AG04450 (cell line): ENCODE measurements at regions not wholly inside any gene's neighbourhood (a gene's known extent, or its start where the extent isn't known, plus 50 kb on each side); places are given as distances from the start of the nearest gene placed in this dataset.

Experiments used
- CTCF ChIA-PET: fragments of 300-600, 350-600 bp; formaldehyde crosslinking; extraction: SDS; loops from one replicate; lab custom pipeline; 2022; ENCODE audit warnings: antibody characterized with exemption, inconsistent platforms; lab: Charles Lee
- POLR2A ChIA-PET: fragments of 350-600 bp; formaldehyde crosslinking; extraction: SDS; loops from one replicate; lab custom pipeline; 2021; ENCODE audit warnings: antibody characterized with exemption, inconsistent platforms; lab: Yijun Ruan, JAX
- DNase-seq: peaks from one replicate; pipeline ENCODE4 v3.0.0-alpha.2; 2011; ENCODE audit warnings: low read depth, low spot score
- H3K27ac ChIP-seq: one replicate; pipeline ENCODE4 v1.5.1; 2012; ENCODE audit warnings: low read depth, low read length, control low read depth
- H3K27me3 ChIP-seq: one replicate; pipeline ENCODE4 v1.6.0; 2012; ENCODE audit warnings: low read length; ENCODE audit not compliant: control insufficient read depth, insufficient read depth
- H3K4me3 ChIP-seq: 2 replicates; pipeline ENCODE4 v1.5.1; 2011; ENCODE audit warnings: mild to moderate bottlenecking, low read depth, low read length, control low read depth
- H3K9me3 ChIP-seq: 2 replicates; pipeline ENCODE4 v1.5.1; 2012; ENCODE audit warnings: low read length; ENCODE audit not compliant: control insufficient read depth, insufficient read depth
- CTCF ChIP-seq: IDR thresholded peaks from 2 replicates; pipeline ENCODE4 v1.5.1; 2011; ENCODE audit warnings: low read depth, low read length, control low read depth, inconsistent platforms

- ChIA-PET POLR2A (no interaction called here), CTCF (no interaction called here)
- TF ChIP-seq CTCF = no peak
- Histone ChIP-seq H3K27me3 (no peaks in the 10 kb centered on the region), H3K4me3 (no peak overlapping the region), H3K27ac (no peak overlapping the region), H3K9me3 (no peaks in the 10 kb centered on the region)
- no peak for DNase-seq
Measured at GRCh38 chr9:7912037-7912535, 112.5 kb upstream of the DMAC1 start.

GRCh38 chr9:7910426-7911020 lies 110.9 kb upstream of the DMAC1 start:
- Histone ChIP-seq H3K4me3 (no peak overlapping the region), H3K27ac (no peak overlapping the region), H3K27me3 (no peaks in the 10 kb centered on the region), H3K9me3 (no peaks in the 10 kb centered on the region)
- DNase-seq = no peak
- no peak for TF ChIP-seq CTCF
- POLR2A ChIA-PET = no interaction called here
- CTCF ChIA-PET = no interaction called here

GRCh38 chr9:7909537-7909936 lies 110.0 kb upstream of the DMAC1 start:
- no peak for TF ChIP-seq CTCF
- Histone ChIP-seq H3K27me3 (no peaks in the 10 kb centered on the region), H3K9me3 (no peaks in the 10 kb centered on the region), H3K27ac (no peak overlapping the region), H3K4me3 (no peak overlapping the region)
- ChIA-PET CTCF (no interaction called here), POLR2A (no interaction called here)
- no peak for DNase-seq

GRCh38 chr9:7907551-7908337 lies 108.2 kb upstream of the DMAC1 start:
- no peak for TF ChIP-seq CTCF
- DNase-seq = no peak
- CTCF ChIA-PET = no interaction called here
- Histone ChIP-seq H3K27ac (no peak overlapping the region), H3K4me3 (no peak overlapping the region), H3K9me3 (no peaks in the 10 kb centered on the region), H3K27me3 (no peaks in the 10 kb centered on the region)
- POLR2A ChIA-PET = no interaction called here

GRCh38 chr9:7906783-7907550 lies 107.4 kb upstream of the DMAC1 start:
- Histone ChIP-seq H3K9me3 (no peaks in the 10 kb centered on the region), H3K27ac (no peak overlapping the region), H3K27me3 (no peaks in the 10 kb centered on the region), H3K4me3 (no peak overlapping the region)
- ChIA-PET POLR2A (no interaction called here), CTCF (no interaction called here)
- no peak for TF ChIP-seq CTCF
- no peak for DNase-seq
